GM21717 (cell line): ENCODE measurements at regions not wholly inside any gene's neighbourhood (a gene's known extent, or its start where the extent isn't known, plus 50 kb on each side); places are given as distances from the start of the nearest gene placed in this dataset.

Experiments used
- ATAC-seq: cut with Tn5 transposase; IDR thresholded peaks from one replicate; pipeline ENCODE4 v1.9.1; 2021; ENCODE audit warnings: mild to moderate bottlenecking, moderate library complexity; ENCODE audit not compliant: unreplicated experiment

DNA sequence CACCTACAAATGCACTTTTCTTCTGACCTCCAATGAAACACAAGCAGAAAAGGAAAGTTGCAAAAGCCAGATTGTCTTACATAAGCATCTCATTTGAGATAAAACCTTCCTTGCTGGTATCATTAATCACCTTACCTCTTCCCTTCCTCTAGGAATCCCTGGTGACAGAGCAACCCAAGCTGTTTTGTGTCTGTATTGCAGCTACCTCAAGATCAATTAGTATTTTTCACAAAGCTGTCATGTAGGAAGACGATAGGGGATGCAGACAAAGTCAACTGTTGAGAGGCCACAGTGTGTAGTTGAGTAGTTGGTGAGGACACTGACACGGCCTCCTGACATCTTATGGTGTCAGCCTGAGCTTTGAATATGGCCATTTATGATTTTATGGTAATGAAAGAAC lies 339.1 kb upstream of the SLC10A2 start:
- no peak for ATAC-seq

DNA sequence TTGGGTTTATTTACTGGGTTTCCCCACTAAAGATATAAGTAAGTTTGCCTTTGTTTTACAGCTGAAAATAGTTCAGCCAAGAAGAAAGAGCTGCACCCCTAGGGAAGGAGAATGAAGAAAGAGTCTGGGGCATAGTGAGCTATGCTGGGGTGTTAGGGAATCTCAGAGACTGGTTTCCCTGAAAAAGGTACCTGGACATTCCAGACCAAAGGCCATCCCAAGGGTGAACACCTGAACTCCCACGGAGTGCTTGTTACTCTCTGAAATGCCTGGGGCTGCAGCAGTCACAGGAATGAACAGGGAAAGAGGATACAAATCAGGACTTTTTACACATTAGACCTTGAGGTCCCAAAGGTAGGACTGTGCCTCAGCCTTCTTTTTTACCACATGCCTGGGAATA lies 337.6 kb upstream of the SLC10A2 start:
- no peak for ATAC-seq

DNA sequence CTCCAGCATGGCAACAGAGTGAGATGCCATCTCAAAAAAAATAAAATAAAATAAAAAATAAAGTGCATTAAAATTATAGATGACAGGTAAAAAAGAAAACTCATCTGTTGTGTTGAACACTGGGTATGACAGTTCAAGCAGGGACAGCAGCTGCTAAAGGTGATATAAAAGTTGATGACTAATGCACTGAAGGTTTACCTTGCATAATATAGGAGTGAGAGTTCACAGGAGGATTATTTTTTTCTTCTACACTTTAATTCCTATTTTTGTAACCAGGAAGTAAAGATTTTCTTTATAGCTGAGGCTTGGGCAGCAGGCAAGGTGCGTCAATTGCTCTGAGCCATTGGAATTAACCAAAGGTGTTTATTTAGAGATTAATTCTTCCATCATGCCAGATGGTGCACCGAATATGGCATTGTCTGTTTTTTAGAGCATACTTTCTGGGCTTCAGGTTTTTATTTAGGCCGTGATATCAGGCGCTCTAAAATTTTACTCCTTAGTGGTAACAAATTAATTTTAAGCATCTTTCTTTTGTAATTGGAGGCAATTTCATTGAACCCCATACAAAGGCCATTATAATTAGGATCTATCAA lies 337.0 kb upstream of the SLC10A2 start:
- ATAC-seq = no peak

- no peak for ATAC-seq
These were observed 328.9 kb upstream of the SLC10A2 start for GRCh38 chr13:103395139-103395538.

GRCh38 chr13:103394618-103395017 lies 328.4 kb upstream of the SLC10A2 start:
- ATAC-seq = no peak

DNA sequence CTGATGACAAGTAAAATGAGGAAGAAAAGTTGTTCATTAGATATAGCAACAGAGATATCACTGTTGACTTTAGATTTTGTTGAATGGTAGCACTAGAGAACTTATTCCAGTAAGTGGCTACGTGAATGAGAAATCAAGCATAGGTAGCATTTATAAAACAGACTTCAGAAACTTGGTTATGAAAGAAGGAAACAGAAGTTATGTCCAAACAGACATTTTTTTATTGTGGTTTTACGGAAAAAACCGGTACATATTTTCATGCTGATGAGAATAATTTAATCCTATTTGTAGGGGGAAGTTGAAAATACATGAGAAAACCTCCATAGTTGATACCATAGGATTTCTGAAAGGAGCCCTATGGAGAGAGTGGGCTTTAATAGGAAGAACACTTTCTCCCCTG lies 325.7 kb upstream of the SLC10A2 start:
- no peak for ATAC-seq

- ATAC-seq = no peak
These were observed 322.6 kb upstream of the SLC10A2 start for GRCh38 chr13:103388839-103389238.

- ATAC-seq = no peak
These were observed 320.1 kb upstream of the SLC10A2 start for GRCh38 chr13:103386341-103386740.

GRCh38 chr13:103373916-103374315 lies 307.7 kb upstream of the SLC10A2 start:
- no peak for ATAC-seq

DNA sequence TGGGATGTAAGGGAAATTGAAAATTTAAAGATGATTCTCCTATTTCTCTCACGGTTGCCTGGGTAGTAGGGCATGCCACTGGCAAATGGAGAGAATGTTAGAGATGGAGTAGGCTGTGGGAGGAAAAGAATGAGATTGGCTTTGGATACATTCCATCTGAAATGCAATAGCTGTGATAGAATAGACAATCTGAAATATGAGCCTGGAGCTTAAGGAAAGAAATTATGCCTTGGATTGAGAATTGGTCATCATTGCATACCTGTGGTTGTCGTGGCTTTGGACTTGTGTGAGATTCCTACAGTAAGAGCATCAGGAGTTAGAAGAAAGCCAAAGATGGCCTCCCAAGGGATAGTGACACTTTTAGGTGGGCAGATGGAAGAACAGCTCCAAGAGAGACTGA lies 305.1 kb upstream of the SLC10A2 start:
- ATAC-seq = no peak

DNA sequence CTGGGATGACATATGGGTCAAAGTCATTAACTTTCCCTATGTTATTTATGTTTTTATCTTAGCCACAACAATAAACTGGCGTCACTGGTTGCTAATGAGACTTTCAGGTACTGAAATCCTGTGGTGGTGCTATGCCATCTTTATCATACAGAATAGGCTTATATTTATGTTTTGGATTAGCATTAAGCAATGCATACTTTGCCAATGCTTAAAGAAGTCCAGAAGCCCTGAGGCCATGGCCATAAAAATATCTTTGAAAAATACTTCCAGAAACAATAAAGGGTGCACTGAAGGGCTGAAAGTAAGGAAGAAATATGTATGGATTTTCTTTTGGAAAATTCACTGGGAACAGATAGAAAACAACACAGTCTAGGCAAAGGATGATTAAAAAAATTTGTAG lies 304.6 kb upstream of the SLC10A2 start:
- ATAC-seq = no peak

GRCh38 chr13:103358255-103358932 lies 292.2 kb upstream of the SLC10A2 start:
- no peak for ATAC-seq

GRCh38 chr13:103356226-103356864 lies 290.1 kb upstream of the SLC10A2 start:
- no peak for ATAC-seq

DNA sequence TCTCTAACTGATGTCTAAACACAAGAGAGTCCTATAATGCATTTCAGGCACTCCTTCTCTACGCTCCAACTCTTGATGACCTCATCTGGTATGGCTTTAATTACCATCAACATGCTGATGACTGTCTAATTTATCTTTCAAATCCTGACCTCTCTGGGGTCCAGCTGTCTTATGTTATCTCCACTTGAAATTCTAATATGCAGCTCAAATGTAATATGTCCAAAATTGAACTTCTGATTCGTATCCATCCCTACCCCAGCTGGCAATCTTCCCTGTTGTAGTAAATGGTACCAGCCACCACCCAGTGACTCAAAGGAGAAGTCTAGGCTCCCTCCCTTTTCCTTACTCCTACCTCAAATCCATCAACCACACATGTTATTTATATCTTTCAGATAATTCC lies 288.0 kb upstream of the SLC10A2 start:
- ATAC-seq = no peak

DNA sequence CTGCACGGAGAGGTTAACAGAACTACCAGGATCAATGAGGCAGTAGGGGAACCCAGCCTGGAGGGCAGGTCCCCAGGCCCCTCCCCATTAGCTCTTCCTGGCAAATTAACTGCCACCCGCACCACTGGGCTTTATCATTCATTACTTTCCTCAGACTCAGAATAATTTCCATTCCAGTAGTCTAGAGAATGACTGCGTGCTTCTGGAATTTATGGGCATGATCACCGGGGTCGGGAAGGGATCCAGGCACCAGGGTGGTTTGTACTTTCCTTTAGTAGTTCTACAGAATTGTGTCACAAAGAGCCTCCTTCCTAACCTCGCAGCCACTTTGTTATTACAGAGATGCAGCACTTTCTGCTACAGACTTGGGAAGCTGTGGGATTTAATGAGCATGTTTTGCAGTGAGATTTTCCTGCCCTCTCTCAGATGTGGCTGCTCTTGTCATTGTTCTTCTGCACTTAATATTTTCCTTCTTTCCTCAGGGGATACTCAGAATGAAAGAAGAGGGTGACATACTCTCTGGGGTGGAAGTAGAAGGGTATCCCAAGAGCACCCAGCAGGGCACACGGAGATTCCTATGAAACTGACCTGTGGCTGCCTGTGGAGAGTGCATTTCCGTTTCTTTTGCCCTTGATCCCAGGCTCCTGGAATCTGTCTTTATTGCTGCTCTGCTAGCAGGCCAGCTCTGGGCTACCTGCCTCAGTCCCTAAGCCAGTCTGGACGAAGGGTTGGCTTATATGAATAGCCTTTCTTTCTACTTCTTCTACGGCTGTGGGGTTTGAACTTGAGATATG lies 285.0 kb upstream of the SLC10A2 start:
- no peak for ATAC-seq

DNA sequence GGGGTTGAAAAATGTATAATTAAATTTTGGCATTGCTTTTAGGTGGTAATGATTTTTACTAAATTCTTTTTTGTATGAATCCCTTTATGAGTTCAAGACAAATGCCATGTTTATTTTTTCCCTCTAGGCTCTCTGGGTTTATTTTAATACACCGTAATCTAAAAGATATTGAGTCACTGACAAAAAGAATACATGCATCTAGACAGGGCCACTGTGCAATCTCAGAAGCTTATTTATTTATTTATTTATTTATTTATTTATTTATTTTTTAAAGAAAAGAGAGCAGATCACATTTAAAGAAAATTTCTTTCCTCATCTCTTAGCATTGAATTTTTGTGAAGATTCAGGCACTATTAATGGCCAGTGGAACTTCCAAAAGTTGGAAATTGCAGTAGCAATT lies 283.9 kb upstream of the SLC10A2 start:
- ATAC-seq = no peak

DNA sequence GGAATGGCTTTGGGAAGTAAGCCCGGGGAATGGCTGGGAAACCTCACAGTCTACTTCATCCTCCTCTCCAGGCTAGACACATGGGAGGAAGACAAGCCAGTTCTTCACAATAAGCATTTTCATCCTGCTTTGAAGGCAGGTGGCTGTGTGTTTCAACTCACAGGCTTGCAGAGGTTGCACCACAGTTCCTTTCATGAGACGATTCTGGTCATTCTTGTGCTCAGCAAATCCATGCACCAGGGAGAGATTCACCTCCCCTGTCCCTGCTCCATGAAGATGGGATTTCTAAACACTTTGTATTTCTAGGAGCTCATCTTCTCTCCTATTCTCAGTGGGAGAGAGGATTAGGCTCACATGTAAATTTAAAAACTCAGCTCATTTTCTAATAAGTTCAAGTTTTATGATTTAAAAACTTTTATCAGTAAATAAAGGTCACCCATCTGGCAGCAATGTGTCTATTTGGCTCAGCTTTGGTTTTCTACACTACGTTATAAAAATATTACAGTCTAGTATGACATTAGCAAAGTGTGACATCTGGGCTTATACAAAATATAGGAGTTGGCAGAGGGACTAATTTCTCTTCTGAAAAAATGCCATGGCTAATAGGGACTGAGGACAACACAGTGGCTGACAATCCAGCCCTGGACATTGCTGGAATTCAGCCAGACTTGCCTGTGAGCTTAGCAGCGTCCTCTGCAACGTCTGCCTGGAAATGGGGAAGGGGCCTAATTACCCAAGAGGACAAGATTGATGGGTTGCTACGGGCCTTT lies 283.2 kb upstream of the SLC10A2 start:
- no peak for ATAC-seq

DNA sequence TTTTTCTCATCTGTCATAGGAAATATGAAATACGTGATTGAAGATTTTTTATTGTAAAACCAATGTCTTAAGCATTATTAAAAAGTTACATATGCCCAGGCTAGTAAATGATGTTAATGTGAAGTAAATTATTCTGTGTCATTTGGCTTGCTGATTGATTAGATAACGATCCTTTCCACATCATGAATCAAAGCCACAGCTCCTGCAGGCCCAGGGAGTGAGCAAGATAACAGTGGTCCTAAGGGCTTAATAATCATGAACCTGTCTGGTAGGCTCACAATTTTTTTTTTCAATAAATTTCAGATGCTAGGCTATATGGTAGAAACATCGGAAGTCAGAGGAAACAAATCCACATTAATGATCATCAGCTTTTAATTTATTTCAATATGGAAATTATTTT lies 269.0 kb upstream of the SLC10A2 start:
- ATAC-seq = no peak

- ATAC-seq = no peak
These were observed 265.7 kb upstream of the SLC10A2 start for GRCh38 chr13:103331924-103332323.

GRCh38 chr13:103328899-103329298 lies 262.7 kb upstream of the SLC10A2 start:
- ATAC-seq = no peak

DNA sequence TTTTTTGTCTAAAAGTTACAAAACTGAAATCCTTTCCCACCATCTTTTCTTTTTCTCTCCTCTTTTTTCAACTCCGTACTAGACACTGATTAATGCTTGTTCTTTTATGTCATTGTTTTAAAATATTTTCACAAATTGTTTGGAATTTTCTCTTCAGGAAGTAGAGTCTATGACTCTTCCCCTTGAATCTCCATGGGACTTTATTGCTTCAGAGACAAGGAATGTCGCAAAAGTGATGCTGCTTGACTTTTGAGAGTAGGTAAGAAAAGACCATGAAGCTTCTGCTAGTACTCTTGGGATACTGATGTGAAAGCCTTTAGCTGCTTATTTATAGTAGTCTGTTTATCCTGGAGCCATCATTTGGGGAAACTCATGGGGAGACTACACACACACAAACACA lies 260.1 kb upstream of the SLC10A2 start:
- ATAC-seq = no peak
